B cell (primary cell): ENCODE measurements at regions not wholly inside any gene's neighbourhood (a gene's known extent, or its start where the extent isn't known, plus 50 kb on each side); places are given as distances from the start of the nearest gene placed in this dataset.

Experiments used
- CTCF ChIP-seq: fragments of 200-600 bp; IDR thresholded peaks from one replicate; pipeline ENCODE4 v1.8.0; 2022; ENCODE audit warnings: antibody characterized with exemption, mild to moderate bottlenecking
- EZH2 ChIP-seq: IDR thresholded peaks from 2 replicates; pipeline ENCODE4 v1.6.1; 2012; ENCODE audit warnings: borderline replicate concordance, low read depth, mild to moderate bottlenecking, moderate library complexity, low read length; ENCODE audit not compliant: insufficient read depth, poor library complexity, severe bottlenecking

DNA sequence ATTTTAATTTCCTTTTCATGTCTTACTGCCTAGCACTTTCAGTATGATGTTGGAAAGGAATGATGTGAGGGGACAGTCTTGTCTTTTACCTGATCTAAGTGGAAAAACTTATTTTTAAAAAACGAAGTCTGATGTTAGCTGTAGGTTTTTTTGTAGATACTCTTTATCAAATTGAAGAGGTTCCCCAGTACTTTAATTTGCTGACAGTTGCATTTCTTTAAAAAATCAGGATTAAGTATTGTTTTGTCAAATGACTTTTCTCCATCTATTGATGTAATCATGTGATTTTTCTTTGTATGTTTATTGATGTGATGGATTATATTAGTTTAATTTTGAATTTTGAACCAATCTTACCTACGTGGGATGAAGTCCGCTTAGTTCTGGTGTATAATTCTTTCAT is 568.4 kb upstream of the AGA start:
- no peak for TF ChIP-seq CTCF
- no peak for TF ChIP-seq EZH2
